ENCODE measurements at regions not wholly inside any gene's neighbourhood (a gene's known extent, or its start where the extent isn't known, plus 50 kb on each side); places are given as distances from the start of the nearest gene placed in this dataset.

- DNase-seq (ENCODE audit: low read depth, low spot score) (no peak), FAIRE-seq (no peak), ATAC-seq (no peak)
- Histone ChIP-seq H3K9me3 (replicated peaks; ENCODE audit: control insufficient read depth, insufficient read depth, low read length) (no peaks in the 10 kb centered on the region), H2AFZ (ENCODE audit: control insufficient read depth, low read depth, low read length) (no peak overlapping the region), H3K4me3 (no peak overlapping the region), H4K20me1 (ENCODE audit: control insufficient read depth, insufficient read depth) (no peaks in the 10 kb centered on the region), H3K36me3 (ENCODE audit: control insufficient read depth in 2 of 2, insufficient read depth in 2 of 2, low read length in 1 of 2) (no peaks in the 10 kb centered on the region), H3K4me2 (ENCODE audit: control insufficient read depth, insufficient read depth) (no peak overlapping the region), H3K27ac (ENCODE audit: control insufficient read depth, insufficient read depth) (no peak overlapping the region), H3K27me3 (replicated peaks in 1 of 2; ENCODE audit: control insufficient read depth in 2 of 2, insufficient read depth in 2 of 2, low read length in 1 of 2) (no peaks in the 10 kb centered on the region), H3K4me1 (ENCODE audit: control insufficient read depth, insufficient read depth, low read length) (no peaks in the 10 kb centered on the region), H3K9ac (ENCODE audit: control insufficient read depth, insufficient read depth, low read length) (no peak overlapping the region), H3K79me2 (ENCODE audit: control insufficient read depth, insufficient read depth, low read length) (no peaks in the 10 kb centered on the region)
- in situ Hi-C loops (cut with MboI) = no loop called here
- ChIA-PET RAD21 (ENCODE audit: unreplicated experiment) (no interaction called here), SMC1A (ENCODE audit: uncharacterized antibody, unreplicated experiment) (no interaction called here), CTCF (no interaction called here), POLR2A (no interaction called here)
- intact Hi-C loops (cut with micrococcal nuclease; ENCODE audit: unreplicated experiment) = no loop called here
- no TSS peak for BruUV-seq (replicated peaks)
- 14% methylated on average over 4 of the region's 4 CpGs for WGBS (ENCODE audit: insufficient coverage, insufficient replicate concordance, low lambda C conversion rate, missing lambda C conversion rate)
- TF ChIP-seq PAX8 (IDR thresholded peaks at IDR 0.05) (no peak), POLR2AphosphoS2 (IDR thresholded peaks at IDR 0.05; ENCODE audit: low read depth, low read length) (no peak), ESRRA (IDR thresholded peaks at IDR 0.05; ENCODE audit: low read length) (no peak), HSF1 (IDR thresholded peaks at IDR 0.05; ENCODE audit: low read depth, low read length) (no peak), IRF5 (IDR thresholded peaks at IDR 0.05; ENCODE audit: borderline replicate concordance) (no peak), NKRF (conservative IDR thresholded peaks at IDR 0.05) (no peak), PML (IDR thresholded peaks at IDR 0.05; ENCODE audit: low read length) (no peak), ZNF207 (IDR thresholded peaks at IDR 0.05; ENCODE audit: borderline replicate concordance) (no peak), KAT2A (conservative IDR thresholded peaks at IDR 0.05; ENCODE audit: control insufficient read depth, low read depth, low read length) (no peak), MTA3 (IDR thresholded peaks at IDR 0.05; ENCODE audit: borderline replicate concordance, low read length) (no peak), CHD4 (IDR thresholded peaks at IDR 0.05) (no peak), SMC3 (IDR thresholded peaks at IDR 0.05; ENCODE audit: borderline replicate concordance, low read length) (no peak), EED (IDR thresholded peaks at IDR 0.05; ENCODE audit: low read depth) (no peak)
- TF ChIP-seq, protein P1, sequence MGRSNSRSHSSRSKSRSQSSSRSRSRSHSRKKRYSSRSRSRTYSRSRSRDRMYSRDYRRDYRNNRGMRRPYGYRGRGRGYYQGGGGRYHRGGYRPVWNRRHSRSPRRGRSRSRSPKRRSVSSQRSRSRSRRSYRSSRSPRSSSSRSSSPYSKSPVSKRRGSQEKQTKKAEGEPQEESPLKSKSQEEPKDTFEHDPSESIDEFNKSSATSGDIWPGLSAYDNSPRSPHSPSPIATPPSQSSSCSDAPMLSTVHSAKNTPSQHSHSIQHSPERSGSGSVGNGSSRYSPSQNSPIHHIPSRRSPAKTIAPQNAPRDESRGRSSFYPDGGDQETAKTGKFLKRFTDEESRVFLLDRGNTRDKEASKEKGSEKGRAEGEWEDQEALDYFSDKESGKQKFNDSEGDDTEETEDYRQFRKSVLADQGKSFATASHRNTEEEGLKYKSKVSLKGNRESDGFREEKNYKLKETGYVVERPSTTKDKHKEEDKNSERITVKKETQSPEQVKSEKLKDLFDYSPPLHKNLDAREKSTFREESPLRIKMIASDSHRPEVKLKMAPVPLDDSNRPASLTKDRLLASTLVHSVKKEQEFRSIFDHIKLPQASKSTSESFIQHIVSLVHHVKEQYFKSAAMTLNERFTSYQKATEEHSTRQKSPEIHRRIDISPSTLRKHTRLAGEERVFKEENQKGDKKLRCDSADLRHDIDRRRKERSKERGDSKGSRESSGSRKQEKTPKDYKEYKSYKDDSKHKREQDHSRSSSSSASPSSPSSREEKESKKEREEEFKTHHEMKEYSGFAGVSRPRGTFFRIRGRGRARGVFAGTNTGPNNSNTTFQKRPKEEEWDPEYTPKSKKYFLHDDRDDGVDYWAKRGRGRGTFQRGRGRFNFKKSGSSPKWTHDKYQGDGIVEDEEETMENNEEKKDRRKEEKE (IDR thresholded peaks at IDR 0.05) = no peak
- TF ChIP-seq, protein P2, sequence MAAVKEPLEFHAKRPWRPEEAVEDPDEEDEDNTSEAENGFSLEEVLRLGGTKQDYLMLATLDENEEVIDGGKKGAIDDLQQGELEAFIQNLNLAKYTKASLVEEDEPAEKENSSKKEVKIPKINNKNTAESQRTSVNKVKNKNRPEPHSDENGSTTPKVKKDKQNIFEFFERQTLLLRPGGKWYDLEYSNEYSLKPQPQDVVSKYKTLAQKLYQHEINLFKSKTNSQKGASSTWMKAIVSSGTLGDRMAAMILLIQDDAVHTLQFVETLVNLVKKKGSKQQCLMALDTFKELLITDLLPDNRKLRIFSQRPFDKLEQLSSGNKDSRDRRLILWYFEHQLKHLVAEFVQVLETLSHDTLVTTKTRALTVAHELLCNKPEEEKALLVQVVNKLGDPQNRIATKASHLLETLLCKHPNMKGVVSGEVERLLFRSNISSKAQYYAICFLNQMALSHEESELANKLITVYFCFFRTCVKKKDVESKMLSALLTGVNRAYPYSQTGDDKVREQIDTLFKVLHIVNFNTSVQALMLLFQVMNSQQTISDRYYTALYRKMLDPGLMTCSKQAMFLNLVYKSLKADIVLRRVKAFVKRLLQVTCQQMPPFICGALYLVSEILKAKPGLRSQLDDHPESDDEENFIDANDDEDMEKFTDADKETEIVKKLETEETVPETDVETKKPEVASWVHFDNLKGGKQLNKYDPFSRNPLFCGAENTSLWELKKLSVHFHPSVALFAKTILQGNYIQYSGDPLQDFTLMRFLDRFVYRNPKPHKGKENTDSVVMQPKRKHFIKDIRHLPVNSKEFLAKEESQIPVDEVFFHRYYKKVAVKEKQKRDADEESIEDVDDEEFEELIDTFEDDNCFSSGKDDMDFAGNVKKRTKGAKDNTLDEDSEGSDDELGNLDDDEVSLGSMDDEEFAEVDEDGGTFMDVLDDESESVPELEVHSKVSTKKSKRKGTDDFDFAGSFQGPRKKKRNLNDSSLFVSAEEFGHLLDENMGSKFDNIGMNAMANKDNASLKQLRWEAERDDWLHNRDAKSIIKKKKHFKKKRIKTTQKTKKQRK (IDR thresholded peaks at IDR 0.05; ENCODE audit: low read depth, low read length) = no peak
Measured at GRCh38 chr6:102761872-102762271, 1368.4 kb downstream of the GRIK2 start.
